ENCODE measurements at regions not wholly inside any gene's neighbourhood (a gene's known extent, or its start where the extent isn't known, plus 50 kb on each side); places are given as distances from the start of the nearest gene placed in this dataset.

DNA sequence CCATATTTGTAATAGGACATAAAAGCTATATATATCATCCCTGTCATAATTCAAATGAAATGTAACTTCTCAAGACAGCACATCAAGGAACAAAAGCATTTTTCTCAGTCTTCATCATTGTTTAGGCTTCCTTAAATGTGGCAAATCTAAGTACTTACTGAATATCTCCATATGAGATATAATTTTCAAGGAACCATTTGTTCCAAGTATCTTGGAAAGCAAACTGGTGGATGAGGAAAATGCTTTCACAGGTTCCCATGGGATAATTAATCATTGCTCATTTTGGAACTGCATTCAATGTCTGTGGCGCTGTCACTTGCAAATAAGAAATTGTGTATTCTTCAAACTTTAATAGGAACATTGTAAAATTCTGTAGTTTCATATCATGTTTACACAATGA lies 52.6 kb upstream of the ZNF385D start:
- TF ChIP-seq, protein P1, sequence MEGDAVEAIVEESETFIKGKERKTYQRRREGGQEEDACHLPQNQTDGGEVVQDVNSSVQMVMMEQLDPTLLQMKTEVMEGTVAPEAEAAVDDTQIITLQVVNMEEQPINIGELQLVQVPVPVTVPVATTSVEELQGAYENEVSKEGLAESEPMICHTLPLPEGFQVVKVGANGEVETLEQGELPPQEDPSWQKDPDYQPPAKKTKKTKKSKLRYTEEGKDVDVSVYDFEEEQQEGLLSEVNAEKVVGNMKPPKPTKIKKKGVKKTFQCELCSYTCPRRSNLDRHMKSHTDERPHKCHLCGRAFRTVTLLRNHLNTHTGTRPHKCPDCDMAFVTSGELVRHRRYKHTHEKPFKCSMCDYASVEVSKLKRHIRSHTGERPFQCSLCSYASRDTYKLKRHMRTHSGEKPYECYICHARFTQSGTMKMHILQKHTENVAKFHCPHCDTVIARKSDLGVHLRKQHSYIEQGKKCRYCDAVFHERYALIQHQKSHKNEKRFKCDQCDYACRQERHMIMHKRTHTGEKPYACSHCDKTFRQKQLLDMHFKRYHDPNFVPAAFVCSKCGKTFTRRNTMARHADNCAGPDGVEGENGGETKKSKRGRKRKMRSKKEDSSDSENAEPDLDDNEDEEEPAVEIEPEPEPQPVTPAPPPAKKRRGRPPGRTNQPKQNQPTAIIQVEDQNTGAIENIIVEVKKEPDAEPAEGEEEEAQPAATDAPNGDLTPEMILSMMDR (IDR thresholded peaks at IDR 0.05), result no peak
- TF ChIP-seq POLR2A (IDR thresholded peaks at IDR 0.05), result no peak
